Upper lobe of left lung (tissue), 4 donors: ENCODE measurements at regions not wholly inside any gene's neighbourhood (a gene's known extent, or its start where the extent isn't known, plus 50 kb on each side); places are given as distances from the start of the nearest gene placed in this dataset.

Experiments used
- EP300 ChIP-seq, 4 donors: sonication (generic); formaldehyde crosslinking; IDR thresholded peaks; one replicate each; pipeline ENCODE4 v1.5.1; 2017; ENCODE audit warnings: antibody characterized with exemption in 4 of 4, control low read depth in 2 of 4
- POLR2A ChIP-seq, 4 donors: fragments of 450-650 bp; IDR thresholded peaks; one replicate each; pipeline ENCODE4 v1.5.1; 2016 to 2017; ENCODE audit warnings: antibody characterized with exemption in 4 of 4, mild to moderate bottlenecking in 2 of 4
- POLR2AphosphoS5 ChIP-seq, 2 donors: sonication (generic); formaldehyde crosslinking; IDR thresholded peaks; one replicate each; pipeline ENCODE4 v1.5.1; 2017; ENCODE audit warnings: antibody characterized with exemption in 2 of 2
- TF ChIP-seq, protein P1 (sequence below), 6 experiments: fragments of 450-650 bp in 4 of 6; fragments of 200-600 bp in 2 of 6; sonication (generic) in 2 of 6; IDR thresholded peaks; one replicate each; pipeline ENCODE4 v1.5.1; 2016 to 2019; ENCODE audit warnings: antibody characterized with exemption in 6 of 6

DNA sequence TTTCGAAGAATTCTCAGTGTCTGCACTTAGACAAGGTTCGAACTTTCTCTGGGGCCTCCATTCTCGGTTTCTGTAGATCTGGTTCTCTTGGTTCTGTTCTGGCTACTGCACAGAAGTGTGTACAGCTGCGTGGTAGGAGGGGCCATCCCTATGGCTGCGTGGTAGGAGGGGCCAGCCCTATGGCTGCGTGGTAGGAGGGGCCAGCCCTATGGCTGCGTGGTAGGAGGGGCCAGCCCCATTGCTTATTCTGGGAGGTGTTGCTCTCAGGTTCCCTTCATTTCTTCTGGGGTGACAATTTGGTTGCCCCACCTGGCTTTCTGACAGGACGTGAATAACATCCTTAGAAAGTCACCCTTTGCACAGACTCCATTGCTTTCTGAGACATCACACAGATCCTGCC is 65.2 kb upstream of the CHST15 start:
- TF ChIP-seq, protein P1, sequence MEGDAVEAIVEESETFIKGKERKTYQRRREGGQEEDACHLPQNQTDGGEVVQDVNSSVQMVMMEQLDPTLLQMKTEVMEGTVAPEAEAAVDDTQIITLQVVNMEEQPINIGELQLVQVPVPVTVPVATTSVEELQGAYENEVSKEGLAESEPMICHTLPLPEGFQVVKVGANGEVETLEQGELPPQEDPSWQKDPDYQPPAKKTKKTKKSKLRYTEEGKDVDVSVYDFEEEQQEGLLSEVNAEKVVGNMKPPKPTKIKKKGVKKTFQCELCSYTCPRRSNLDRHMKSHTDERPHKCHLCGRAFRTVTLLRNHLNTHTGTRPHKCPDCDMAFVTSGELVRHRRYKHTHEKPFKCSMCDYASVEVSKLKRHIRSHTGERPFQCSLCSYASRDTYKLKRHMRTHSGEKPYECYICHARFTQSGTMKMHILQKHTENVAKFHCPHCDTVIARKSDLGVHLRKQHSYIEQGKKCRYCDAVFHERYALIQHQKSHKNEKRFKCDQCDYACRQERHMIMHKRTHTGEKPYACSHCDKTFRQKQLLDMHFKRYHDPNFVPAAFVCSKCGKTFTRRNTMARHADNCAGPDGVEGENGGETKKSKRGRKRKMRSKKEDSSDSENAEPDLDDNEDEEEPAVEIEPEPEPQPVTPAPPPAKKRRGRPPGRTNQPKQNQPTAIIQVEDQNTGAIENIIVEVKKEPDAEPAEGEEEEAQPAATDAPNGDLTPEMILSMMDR (IDR thresholded peaks at IDR 0.05): no peak
- TF ChIP-seq POLR2AphosphoS5 (IDR thresholded peaks at IDR 0.05) (no peak), POLR2A (IDR thresholded peaks at IDR 0.05) (no peak), EP300 (IDR thresholded peaks at IDR 0.05) (no peak)
